Parathyroid adenoma (tissue), 2 donors: ENCODE measurements at regions not wholly inside any gene's neighbourhood (a gene's known extent, or its start where the extent isn't known, plus 50 kb on each side); places are given as distances from the start of the nearest gene placed in this dataset.

Source experiments
- H2AFZ ChIP-seq: fragments of 300-600 bp; sonication (generic); one replicate; pipeline ENCODE4 v1.7.0; 2017; ENCODE audit warnings: antibody characterized with exemption, mild to moderate bottlenecking
- H3K27ac ChIP-seq: fragments of 300-600 bp; sonication (generic); one replicate; pipeline ENCODE4 v1.7.0; 2017
- H3K27me3 ChIP-seq: fragments of 300-600 bp; sonication (generic); one replicate; pipeline ENCODE4 v1.7.0; 2017; ENCODE audit warnings: low read length; ENCODE audit not compliant: control insufficient read depth, insufficient read depth
- H3K36me3 ChIP-seq: fragments of 300-600 bp; sonication (generic); one replicate; pipeline ENCODE4 v1.7.0; 2017; ENCODE audit warnings: low read length; ENCODE audit not compliant: control insufficient read depth, insufficient read depth
- H3K4me1 ChIP-seq: fragments of 300-600 bp; sonication (generic); one replicate; pipeline ENCODE4 v1.7.0; 2017; ENCODE audit warnings: control low read depth
- H3K4me2 ChIP-seq: fragments of 300-600 bp; sonication (generic); one replicate; pipeline ENCODE4 v1.7.0; 2017; ENCODE audit warnings: low read length
- H3K4me3 ChIP-seq: fragments of 300-600 bp; sonication (generic); one replicate; pipeline ENCODE4 v1.7.0; 2017; ENCODE audit warnings: low read depth, low read length
- H3K79me2 ChIP-seq: fragments of 300-600 bp; sonication (generic); one replicate; pipeline ENCODE4 v1.7.0; 2017; ENCODE audit warnings: control low read depth
- H3K9ac ChIP-seq: fragments of 300-600 bp; sonication (generic); one replicate; pipeline ENCODE4 v1.7.0; 2017; ENCODE audit warnings: mild to moderate bottlenecking
- H3K9me3 ChIP-seq: fragments of 300-600 bp; sonication (generic); one replicate; pipeline ENCODE4 v1.7.0; 2017; ENCODE audit warnings: low read length; ENCODE audit not compliant: control insufficient read depth
- TF ChIP-seq, protein P1 (sequence below): fragments of 300-600 bp; sonication (generic); IDR thresholded peaks from one replicate; pipeline ENCODE4 v1.7.0; 2017; ENCODE audit warnings: antibody characterized with exemption, mild to moderate bottlenecking
- donor health status: primary hyperparathyroidism.

DNA sequence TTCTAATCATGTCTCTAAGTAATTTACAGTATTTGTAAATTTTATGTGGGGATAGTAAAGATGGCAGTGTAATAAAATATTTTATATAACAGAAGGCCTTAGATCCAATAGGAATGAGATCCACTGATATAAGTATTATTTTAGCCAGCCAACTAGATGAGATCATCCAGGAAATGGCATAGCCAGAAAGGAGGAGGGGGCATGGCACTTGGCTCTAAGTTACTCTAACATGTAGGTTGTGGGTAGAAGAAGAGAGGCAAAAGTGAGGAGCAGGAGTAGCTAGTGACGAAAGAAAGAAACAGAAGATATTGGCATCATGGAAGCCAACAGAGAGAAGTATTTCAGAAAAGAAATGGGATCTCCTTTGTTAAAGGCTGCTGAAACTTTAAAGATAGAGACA, 426.1 kb downstream of the PTPRC start:
- Histone ChIP-seq H3K79me2 (no peaks in the 10 kb centered on the region), H3K27ac (no peak overlapping the region), H3K27me3 (no peaks in the 10 kb centered on the region), H3K9me3 (no peaks in the 10 kb centered on the region), H3K4me3 (no peak overlapping the region), H3K4me2 (no peak overlapping the region), H3K4me1 (no peaks in the 10 kb centered on the region), H2AFZ (no peak overlapping the region), H3K9ac (no peak overlapping the region), H3K36me3 (no peaks in the 10 kb centered on the region)
- TF ChIP-seq, protein P1, sequence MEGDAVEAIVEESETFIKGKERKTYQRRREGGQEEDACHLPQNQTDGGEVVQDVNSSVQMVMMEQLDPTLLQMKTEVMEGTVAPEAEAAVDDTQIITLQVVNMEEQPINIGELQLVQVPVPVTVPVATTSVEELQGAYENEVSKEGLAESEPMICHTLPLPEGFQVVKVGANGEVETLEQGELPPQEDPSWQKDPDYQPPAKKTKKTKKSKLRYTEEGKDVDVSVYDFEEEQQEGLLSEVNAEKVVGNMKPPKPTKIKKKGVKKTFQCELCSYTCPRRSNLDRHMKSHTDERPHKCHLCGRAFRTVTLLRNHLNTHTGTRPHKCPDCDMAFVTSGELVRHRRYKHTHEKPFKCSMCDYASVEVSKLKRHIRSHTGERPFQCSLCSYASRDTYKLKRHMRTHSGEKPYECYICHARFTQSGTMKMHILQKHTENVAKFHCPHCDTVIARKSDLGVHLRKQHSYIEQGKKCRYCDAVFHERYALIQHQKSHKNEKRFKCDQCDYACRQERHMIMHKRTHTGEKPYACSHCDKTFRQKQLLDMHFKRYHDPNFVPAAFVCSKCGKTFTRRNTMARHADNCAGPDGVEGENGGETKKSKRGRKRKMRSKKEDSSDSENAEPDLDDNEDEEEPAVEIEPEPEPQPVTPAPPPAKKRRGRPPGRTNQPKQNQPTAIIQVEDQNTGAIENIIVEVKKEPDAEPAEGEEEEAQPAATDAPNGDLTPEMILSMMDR, result no peak

- no peak overlapping the region for H3K9ac ChIP-seq
Measured at GRCh38 chr1:199067483-199067882, 428.6 kb downstream of the PTPRC start.

DNA sequence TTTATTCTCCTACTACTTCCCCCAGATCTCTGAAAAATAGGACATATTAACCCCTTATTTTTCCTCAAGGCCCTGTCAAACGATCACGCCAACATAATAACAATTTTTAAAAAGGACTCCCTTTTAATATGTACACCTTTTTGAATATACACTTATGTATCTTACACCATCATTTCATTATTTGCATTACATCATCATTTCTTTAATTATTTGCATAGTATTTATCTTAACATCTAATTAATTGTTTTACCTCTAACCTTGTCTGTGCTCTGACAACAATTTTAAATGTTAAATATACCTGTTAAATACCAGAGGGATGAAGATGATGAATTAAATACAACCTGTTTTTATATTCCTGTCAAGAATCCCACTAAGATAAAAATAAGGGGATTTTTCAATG, 432.2 kb downstream of the PTPRC start:
- TF ChIP-seq, protein P1, result no peak
- H3K9ac ChIP-seq, result no peak overlapping the region

More at GRCh38 chr1:199067483-199067882, 428.6 kb downstream of the PTPRC start:
- no peaks in the 10 kb centered on the region for H3K9me3 ChIP-seq
- no peak overlapping the region for H2AFZ ChIP-seq
- H3K4me3 ChIP-seq, result no peak overlapping the region
- no peaks in the 10 kb centered on the region for H3K4me1 ChIP-seq
- H3K27ac ChIP-seq, result no peak overlapping the region
- H3K36me3 ChIP-seq, result no peaks in the 10 kb centered on the region
- no peaks in the 10 kb centered on the region for H3K27me3 ChIP-seq
- H3K79me2 ChIP-seq, result no peaks in the 10 kb centered on the region
- TF ChIP-seq, protein P1, result no peak
- H3K4me2 ChIP-seq, result no peak overlapping the region

GRCh38 chr1:199073166-199073565, 434.3 kb downstream of the PTPRC start:
- Histone ChIP-seq H3K36me3 (no peaks in the 10 kb centered on the region), H3K4me1 (no peaks in the 10 kb centered on the region), H3K27ac (no peak overlapping the region), H3K9me3 (no peaks in the 10 kb centered on the region), H3K27me3 (no peaks in the 10 kb centered on the region), H3K79me2 (no peaks in the 10 kb centered on the region), H2AFZ (no peak overlapping the region), H3K9ac (no peak overlapping the region), H3K4me2 (no peak overlapping the region), H3K4me3 (no peak overlapping the region)
- TF ChIP-seq, protein P1, result no peak

More for the DNA sequence above, 432.2 kb downstream of the PTPRC start:
- Histone ChIP-seq H3K27me3 (no peaks in the 10 kb centered on the region), H3K9me3 (no peaks in the 10 kb centered on the region), H3K4me3 (no peak overlapping the region), H3K4me1 (no peaks in the 10 kb centered on the region), H3K27ac (no peak overlapping the region), H3K4me2 (no peak overlapping the region), H3K79me2 (no peaks in the 10 kb centered on the region), H3K36me3 (no peaks in the 10 kb centered on the region), H2AFZ (no peak overlapping the region)

GRCh38 chr1:199075792-199076191, 437.0 kb downstream of the PTPRC start:
- H3K27ac ChIP-seq, result no peak overlapping the region
- no peak overlapping the region for H2AFZ ChIP-seq
- H3K4me2 ChIP-seq, result no peak overlapping the region
- no peaks in the 10 kb centered on the region for H3K27me3 ChIP-seq
- no peak overlapping the region for H3K9ac ChIP-seq
- no peak overlapping the region for H3K4me3 ChIP-seq
- TF ChIP-seq, protein P1, result no peak
- H3K36me3 ChIP-seq, result no peaks in the 10 kb centered on the region
- H3K4me1 ChIP-seq, result no peaks in the 10 kb centered on the region
- H3K79me2 ChIP-seq, result no peaks in the 10 kb centered on the region
- H3K9me3 ChIP-seq, result no peaks in the 10 kb centered on the region
